ENCODE measurements at regions not wholly inside any gene's neighbourhood (a gene's known extent, or its start where the extent isn't known, plus 50 kb on each side); places are given as distances from the start of the nearest gene placed in this dataset.

DNA sequence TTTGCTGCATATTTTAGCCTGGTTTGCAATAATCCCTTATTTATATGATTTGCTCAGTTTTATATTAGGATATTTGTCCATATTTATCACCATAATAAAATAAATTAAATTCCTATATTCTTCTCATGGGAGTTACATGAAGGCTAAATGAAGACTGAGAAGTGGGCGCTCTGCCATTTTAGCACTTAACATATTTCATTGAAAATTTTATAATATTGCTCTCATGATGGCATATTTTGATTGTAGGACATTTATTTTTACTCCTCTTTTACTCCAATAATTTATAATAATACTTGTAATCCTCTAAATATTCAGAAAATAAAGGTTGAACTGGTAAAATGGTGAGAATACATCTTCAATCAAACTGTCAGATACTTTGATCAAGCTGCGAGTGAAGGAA is 99.8 kb upstream of the SEMA3A start:
- ChIA-PET POLR2A (interaction anchor here (0.5 kb wide), 1 partner anchor 125 kb away, joined by 4 read pairs; no protein-coding TSS in a partner anchor), CTCF (no interaction called here)
- no peak for ATAC-seq
- no peak for TF ChIP-seq TP53 (CRISPR knock-in tag; IDR thresholded peaks at IDR 0.05)
- no peak for TF ChIP-seq RAD21 (conservative IDR thresholded peaks at IDR 0.05 in 1 of 2, IDR thresholded peaks at IDR 0.05 in 1 of 2)
- no peak for TF ChIP-seq JUN (IDR thresholded peaks at IDR 0.05)
- Histone ChIP-seq H3K4me3 (no peak overlapping the region), H3K27ac (no peak overlapping the region), H3K4me2 (no peak overlapping the region), H3K9me3 (no peaks in the 10 kb centered on the region), H3K4me1 (no peaks in the 10 kb centered on the region)
- no peak for FAIRE-seq
- 98% methylated on average over 2 of the region's 2 CpGs for WGBS (ENCODE audit: missing lambda C conversion rate)
- no peak for DNase-seq (ENCODE audit: low read depth in 1 of 2, low spot score in 1 of 2)

DNA sequence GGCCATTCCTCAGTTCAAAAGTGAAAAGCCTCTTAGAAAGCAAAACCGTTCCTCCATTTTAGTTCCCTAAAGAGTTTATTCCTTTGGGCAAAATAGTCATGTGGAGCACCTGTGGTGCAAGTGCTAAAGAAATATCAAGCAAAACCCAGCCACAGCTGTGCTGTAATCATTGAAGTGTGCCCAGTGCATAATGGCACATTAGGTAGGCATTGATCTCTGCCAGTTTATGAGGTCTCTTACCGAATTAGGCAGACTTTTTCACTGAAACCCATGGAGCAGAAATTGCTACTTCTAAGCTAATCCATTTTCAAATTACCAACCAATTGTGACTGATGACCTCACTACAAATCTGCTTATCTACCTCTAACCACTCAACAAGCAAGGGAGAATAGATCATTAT is 97.2 kb upstream of the SEMA3A start:
- TF ChIP-seq CHD4 (IDR thresholded peaks at IDR 0.05; ENCODE audit: borderline replicate concordance), result no peak
- no peak for TF ChIP-seq PHF8 (IDR thresholded peaks at IDR 0.05; ENCODE audit: borderline replicate concordance, low read depth)
- TF ChIP-seq ZSCAN20 (CRISPR knock-in tag; IDR thresholded peaks at IDR 0.05), result no peak
- TF ChIP-seq MAX (IDR thresholded peaks at IDR 0.05), result no peak
- TF ChIP-seq HOXB5 (CRISPR knock-in tag; IDR thresholded peaks at IDR 0.05), result no peak
- TF ChIP-seq GATA3 (IDR thresholded peaks at IDR 0.05; ENCODE audit: borderline replicate concordance), result no peak
- no peak for TF ChIP-seq ZC3H11A (IDR thresholded peaks at IDR 0.05)
- TF ChIP-seq EP300 (IDR thresholded peaks at IDR 0.05), result no peak
- TF ChIP-seq, protein P1, sequence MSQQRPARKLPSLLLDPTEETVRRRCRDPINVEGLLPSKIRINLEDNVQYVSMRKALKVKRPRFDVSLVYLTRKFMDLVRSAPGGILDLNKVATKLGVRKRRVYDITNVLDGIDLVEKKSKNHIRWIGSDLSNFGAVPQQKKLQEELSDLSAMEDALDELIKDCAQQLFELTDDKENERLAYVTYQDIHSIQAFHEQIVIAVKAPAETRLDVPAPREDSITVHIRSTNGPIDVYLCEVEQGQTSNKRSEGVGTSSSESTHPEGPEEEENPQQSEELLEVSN (IDR thresholded peaks at IDR 0.05; ENCODE audit: borderline replicate concordance, low read depth), result no peak
- H3K4me3 ChIP-seq, result no peak overlapping the region
- no peak for ATAC-seq
- no peaks in the 10 kb centered on the region for H3K4me1 ChIP-seq
- FAIRE-seq, result no peak
- no peak overlapping the region for H3K4me2 ChIP-seq
- H3K9me3 ChIP-seq, result no peaks in the 10 kb centered on the region
- 65% methylated on average over 2 of the region's 2 CpGs for WGBS (ENCODE audit: missing lambda C conversion rate)
- CTCF ChIA-PET, result no interaction called here
- POLR2A ChIA-PET, result no interaction called here
- H3K27ac ChIP-seq, result no peak overlapping the region
- no peak for DNase-seq (ENCODE audit: low read depth in 1 of 2, low spot score in 1 of 2)

GRCh38 chr7:84283798-84284197 is 89.2 kb upstream of the SEMA3A start:
- WGBS (ENCODE audit: missing lambda C conversion rate), result 96% methylated on average over 2 of the region's 2 CpGs

GRCh38 chr7:84281518-84281917 is 86.9 kb upstream of the SEMA3A start:
- Histone ChIP-seq H3K4me2 (no peak overlapping the region), H3K27ac (no peak overlapping the region), H3K9me3 (no peaks in the 10 kb centered on the region), H3K4me3 (no peak overlapping the region), H3K4me1 (no peaks in the 10 kb centered on the region)
- FAIRE-seq (no peak), ATAC-seq (no peak), DNase-seq (ENCODE audit: low read depth in 1 of 2, low spot score in 1 of 2) (no peak)
- ChIA-PET CTCF (interaction anchor here (0.5 kb wide), 1 partner anchor 529 kb away, joined by 3 read pairs; no protein-coding TSS in a partner anchor), POLR2A (no interaction called here)
- TF ChIP-seq NR3C1 (IDR thresholded peaks at IDR 0.05), result no peak
- TF ChIP-seq PBX3 (IDR thresholded peaks at IDR 0.05), result no peak
- TF ChIP-seq HOXB5 (CRISPR knock-in tag; IDR thresholded peaks at IDR 0.05), result no peak
- TF ChIP-seq HOXB13 (CRISPR knock-in tag; IDR thresholded peaks at IDR 0.05; ENCODE audit: low read depth), result no peak
- TF ChIP-seq MAX (IDR thresholded peaks at IDR 0.05), result no peak
- no peak for TF ChIP-seq FOSL2 (IDR thresholded peaks at IDR 0.05)
- TF ChIP-seq FOSL2 (CRISPR knock-in tag; IDR thresholded peaks at IDR 0.05), result no peak
- TF ChIP-seq RNF2 (IDR thresholded peaks at IDR 0.05; ENCODE audit: borderline replicate concordance, low read depth), result no peak
- TF ChIP-seq REST (IDR thresholded peaks at IDR 0.05), result no peak

More at GRCh38 chr7:84283798-84284197, 89.2 kb upstream of the SEMA3A start:
- CTCF ChIA-PET, result no interaction called here
- no peak overlapping the region for H3K27ac ChIP-seq
- H3K4me1 ChIP-seq, result no peaks in the 10 kb centered on the region
- POLR2A ChIA-PET, result no interaction called here
- DNase-seq (ENCODE audit: low read depth in 1 of 2, low spot score in 1 of 2) (no peak), ATAC-seq (no peak), FAIRE-seq (no peak)
- H3K9me3 ChIP-seq, result no peaks in the 10 kb centered on the region
- no peak for TF ChIP-seq CHD2 (IDR thresholded peaks at IDR 0.05; ENCODE audit: low read length, partially characterized antibody)
- TF ChIP-seq MAFK (IDR thresholded peaks at IDR 0.05; ENCODE audit: partially characterized antibody), result peak; percentile 88
- no peak overlapping the region for H3K4me3 ChIP-seq
- no peak overlapping the region for H3K4me2 ChIP-seq
